SK-N-SH treated with all-trans-retinoic acid at 6 μM for 48 hours (cell line): ENCODE measurements at regions not wholly inside any gene's neighbourhood (a gene's known extent, or its start where the extent isn't known, plus 50 kb on each side); places are given as distances from the start of the nearest gene placed in this dataset.

ENCODE experiments used
- ATAC-seq: fragments of 200-7000 bp; cut with Tn5 transposase; 3 replicates; pipeline ENCODE4 v1.9.1; 2020; ENCODE audit warnings: mild to moderate bottlenecking, moderate library complexity
- ARNTL ChIP-seq: fragments of 450-650 bp; formaldehyde crosslinking; IDR thresholded peaks from 2 replicates; pipeline ENCODE4 v1.5.0; 2020; ENCODE audit warnings: low read depth, mild to moderate bottlenecking, moderate library complexity, borderline replicate concordance
- BACH2 ChIP-seq: fragments of 250-450 bp; sonication (Bioruptor Pico); IDR thresholded peaks from 2 replicates; pipeline ENCODE4 v1.9.0; 2021; ENCODE audit warnings: mild to moderate bottlenecking, borderline replicate concordance
- CSDC2 ChIP-seq: fragments of 250-450 bp; sonication (Bioruptor Pico); IDR thresholded peaks from 2 replicates; pipeline ENCODE4 v1.5.0; 2020; ENCODE audit warnings: mild to moderate bottlenecking, moderate library complexity
- CSRNP3 ChIP-seq: fragments of 250-450 bp; sonication (Bioruptor Pico); IDR thresholded peaks from 2 replicates; pipeline ENCODE4 v1.5.1; 2021; ENCODE audit warnings: mild to moderate bottlenecking, moderate library complexity
- ESRRG ChIP-seq: fragments of 250-450 bp; sonication (Bioruptor Pico); IDR thresholded peaks from 2 replicates; pipeline ENCODE4 v1.6.1; 2021; ENCODE audit warnings: mild to moderate bottlenecking
- GLIS3 ChIP-seq: fragments of 250-450 bp; sonication (Bioruptor Pico); IDR thresholded peaks from 2 replicates; pipeline ENCODE4 v1.5.0; 2020; ENCODE audit warnings: mild to moderate bottlenecking, moderate library complexity
- ISL1 ChIP-seq: fragments of 250-450 bp; sonication (Bioruptor Pico); IDR thresholded peaks from 2 replicates; pipeline ENCODE4 v2.1.2; 2022; ENCODE audit warnings: mild to moderate bottlenecking, moderate library complexity
- OSR1 ChIP-seq: fragments of 250-450 bp; sonication (Bioruptor Pico); IDR thresholded peaks from 2 replicates; pipeline ENCODE4 v1.8.0; 2022; ENCODE audit warnings: moderate library complexity, mild to moderate bottlenecking, inconsistent platforms
- PATZ1 ChIP-seq: fragments of 250-450 bp; sonication (Bioruptor Pico); IDR thresholded peaks from 2 replicates; pipeline ENCODE4 v1.8.0; 2020; ENCODE audit warnings: mild to moderate bottlenecking, moderate library complexity, borderline replicate concordance
- PPARA ChIP-seq: fragments of 250-450 bp; sonication (Bioruptor Pico); IDR thresholded peaks from 2 replicates; pipeline ENCODE4 v1.5.0; 2020; ENCODE audit warnings: mild to moderate bottlenecking, borderline replicate concordance
- TCF4 ChIP-seq: fragments of 250-450 bp; sonication (Bioruptor Pico); IDR thresholded peaks from 2 replicates; pipeline ENCODE4 v1.8.0; 2021; ENCODE audit warnings: mild to moderate bottlenecking, moderate library complexity, borderline replicate concordance
- TSHZ2 ChIP-seq: fragments of 250-450 bp; sonication (Bioruptor Pico); IDR thresholded peaks from 2 replicates; pipeline ENCODE4 v1.5.0; 2020; ENCODE audit warnings: mild to moderate bottlenecking, moderate library complexity
- ZC3H10 ChIP-seq: fragments of 250-450 bp; sonication (Bioruptor Pico); IDR thresholded peaks from 2 replicates; pipeline ENCODE4 v1.5.1; 2021; ENCODE audit warnings: mild to moderate bottlenecking, moderate library complexity
- ZFP3 ChIP-seq: fragments of 250-450 bp; sonication (Bioruptor Pico); IDR thresholded peaks from 2 replicates; pipeline ENCODE4 v1.5.0; 2020; ENCODE audit warnings: mild to moderate bottlenecking, moderate library complexity
- ZFP30 ChIP-seq: fragments of 450-650 bp; formaldehyde crosslinking; IDR thresholded peaks from 2 replicates; pipeline ENCODE4 v1.5.0; 2022; ENCODE audit warnings: mild to moderate bottlenecking, moderate library complexity
- ZNF565 ChIP-seq: fragments of 450-650 bp; formaldehyde crosslinking; conservative IDR thresholded peaks from 2 replicates; pipeline ENCODE4 v1.5.0; 2020; ENCODE audit warnings: low read depth, mild to moderate bottlenecking, moderate library complexity
- ZNF70 ChIP-seq: fragments of 450-650 bp; formaldehyde crosslinking; IDR thresholded peaks from 2 replicates; pipeline ENCODE4 v1.5.0; 2020; ENCODE audit warnings: mild to moderate bottlenecking, moderate library complexity
- ZNF8 ChIP-seq: fragments of 450-650 bp; formaldehyde crosslinking; IDR thresholded peaks from 2 replicates; pipeline ENCODE4 v1.5.0; 2020; ENCODE audit warnings: mild to moderate bottlenecking, moderate library complexity
- TF ChIP-seq, protein P1 (sequence below): fragments of 250-450 bp; sonication (Bioruptor Pico); IDR thresholded peaks from 2 replicates; pipeline ENCODE4 v1.8.0; 2021; ENCODE audit warnings: low read depth, mild to moderate bottlenecking, moderate library complexity, borderline replicate concordance
- TF ChIP-seq, protein P2 (sequence below): fragments of 250-450 bp; sonication (Bioruptor Pico); IDR thresholded peaks from 2 replicates; pipeline ENCODE4 v1.5.1; 2020; ENCODE audit warnings: low read depth, mild to moderate bottlenecking, moderate library complexity

DNA sequence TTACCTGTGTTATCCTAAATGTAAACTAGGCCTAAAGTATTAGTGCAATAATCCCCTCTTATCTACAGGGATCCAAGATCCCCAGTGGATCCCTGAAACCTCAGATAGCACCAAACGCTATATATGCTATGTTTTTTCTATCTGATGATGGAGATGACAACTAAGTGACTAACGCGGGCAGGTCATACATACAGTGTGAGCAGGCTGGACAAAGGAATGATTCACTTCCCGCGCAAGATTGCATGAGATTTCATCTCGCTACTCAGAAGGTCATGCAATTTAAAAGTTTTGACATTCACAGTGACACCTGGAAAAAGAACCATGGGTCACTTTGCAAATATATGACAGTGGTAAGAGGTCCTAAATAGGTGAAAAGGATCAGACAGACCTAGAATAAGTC is 875.9 kb downstream of the HACE1 start:
- ATAC-seq, result no peak
- TF ChIP-seq ESRRG (CRISPR knock-in tag), result no peak
- TF ChIP-seq TSHZ2 (CRISPR knock-in tag), result no peak
- TF ChIP-seq, protein P1, sequence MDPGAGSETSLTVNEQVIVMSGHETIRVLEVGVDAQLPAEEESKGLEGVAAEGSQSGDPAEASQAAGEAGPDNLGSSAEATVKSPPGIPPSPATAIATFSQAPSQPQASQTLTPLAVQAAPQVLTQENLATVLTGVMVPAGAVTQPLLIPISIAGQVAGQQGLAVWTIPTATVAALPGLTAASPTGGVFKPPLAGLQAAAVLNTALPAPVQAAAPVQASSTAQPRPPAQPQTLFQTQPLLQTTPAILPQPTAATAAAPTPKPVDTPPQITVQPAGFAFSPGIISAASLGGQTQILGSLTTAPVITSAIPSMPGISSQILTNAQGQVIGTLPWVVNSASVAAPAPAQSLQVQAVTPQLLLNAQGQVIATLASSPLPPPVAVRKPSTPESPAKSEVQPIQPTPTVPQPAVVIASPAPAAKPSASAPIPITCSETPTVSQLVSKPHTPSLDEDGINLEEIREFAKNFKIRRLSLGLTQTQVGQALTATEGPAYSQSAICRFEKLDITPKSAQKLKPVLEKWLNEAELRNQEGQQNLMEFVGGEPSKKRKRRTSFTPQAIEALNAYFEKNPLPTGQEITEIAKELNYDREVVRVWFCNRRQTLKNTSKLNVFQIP, result no peak
- TF ChIP-seq PPARA (CRISPR knock-in tag), result no peak
- no peak for TF ChIP-seq CSRNP3
- TF ChIP-seq BACH2, result no peak
- TF ChIP-seq ISL1 (CRISPR knock-in tag), result no peak
- no peak for TF ChIP-seq ZFP3 (CRISPR knock-in tag)
- no peak for TF ChIP-seq GLIS3 (CRISPR knock-in tag)
- no peak for TF ChIP-seq PATZ1 (CRISPR knock-in tag)
- TF ChIP-seq CSDC2 (CRISPR knock-in tag), result no peak
- TF ChIP-seq ZC3H10 (CRISPR knock-in tag), result no peak
- no peak for TF ChIP-seq ARNTL
- no peak for TF ChIP-seq ZNF70
- TF ChIP-seq ZNF8 (CRISPR knock-in tag), result no peak

DNA sequence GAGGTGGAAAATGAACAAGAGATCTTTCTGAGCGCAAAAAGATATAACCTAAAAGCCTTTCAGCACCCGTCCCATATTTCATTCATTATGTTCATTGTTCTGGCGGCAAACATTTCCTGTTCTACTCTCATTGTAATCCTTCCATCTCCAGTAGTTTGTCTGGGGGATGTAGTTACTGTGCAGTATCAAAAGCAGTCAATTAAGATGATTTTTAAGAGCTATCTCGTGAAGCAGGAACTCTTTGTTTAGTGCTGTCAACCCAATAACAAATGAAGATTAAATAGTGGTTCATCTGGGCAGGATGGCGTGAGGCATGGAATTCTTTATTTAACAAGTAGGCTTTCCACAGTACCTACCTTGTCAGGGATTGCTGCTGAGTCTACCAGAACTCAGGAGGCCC is 876.7 kb downstream of the HACE1 start:
- ATAC-seq, result peak; percentile 45; the same call in 1 of the 3 replicates

More for the DNA sequence above, 876.7 kb downstream of the HACE1 start:
- TF ChIP-seq GLIS3 (CRISPR knock-in tag) (peak; percentile 84), OSR1 (CRISPR knock-in tag) (no peak), ZNF8 (CRISPR knock-in tag) (peak; percentile 48; the same call in 1 of the 2 replicates), ZNF565 (CRISPR knock-in tag) (peak; percentile 84; the same call in 1 of the 2 replicates), ESRRG (CRISPR knock-in tag) (peak; percentile 82), PATZ1 (CRISPR knock-in tag) (no peak), TSHZ2 (CRISPR knock-in tag) (peak; percentile 97), PPARA (CRISPR knock-in tag) (0 out of 2 replicates have a peak, but pooled peaks have one; percentile 56), ZFP3 (CRISPR knock-in tag) (0 out of 2 replicates have a peak, but pooled peaks have one; percentile 52), ZFP30 (CRISPR knock-in tag) (no peak), TCF4 (peak; percentile 93), CSRNP3 (peak; percentile 71; the same call in 1 of the 2 replicates), ISL1 (CRISPR knock-in tag) (peak; percentile 91), ZNF70 (peak; percentile 22; the same call in 1 of the 2 replicates)
- TF ChIP-seq, protein P2, sequence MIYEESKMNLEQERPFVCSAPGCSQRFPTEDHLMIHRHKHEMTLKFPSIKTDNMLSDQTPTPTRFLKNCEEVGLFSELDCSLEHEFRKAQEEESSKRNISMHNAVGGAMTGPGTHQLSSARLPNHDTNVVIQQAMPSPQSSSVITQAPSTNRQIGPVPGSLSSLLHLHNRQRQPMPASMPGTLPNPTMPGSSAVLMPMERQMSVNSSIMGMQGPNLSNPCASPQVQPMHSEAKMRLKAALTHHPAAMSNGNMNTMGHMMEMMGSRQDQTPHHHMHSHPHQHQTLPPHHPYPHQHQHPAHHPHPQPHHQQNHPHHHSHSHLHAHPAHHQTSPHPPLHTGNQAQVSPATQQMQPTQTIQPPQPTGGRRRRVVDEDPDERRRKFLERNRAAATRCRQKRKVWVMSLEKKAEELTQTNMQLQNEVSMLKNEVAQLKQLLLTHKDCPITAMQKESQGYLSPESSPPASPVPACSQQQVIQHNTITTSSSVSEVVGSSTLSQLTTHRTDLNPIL (CRISPR knock-in tag), result peak; percentile 63; the same call in 1 of the 2 replicates
- TF ChIP-seq, protein P1, result no peak
